H1 (cell line): ENCODE measurements at regions not wholly inside any gene's neighbourhood (a gene's known extent, or its start where the extent isn't known, plus 50 kb on each side); places are given as distances from the start of the nearest gene placed in this dataset.

Experiments
- CEBPB ChIP-seq: IDR thresholded peaks from 2 replicates; pipeline ENCODE4 v1.6.1; 2012; ENCODE audit warnings: low read depth, low read length
- POLR2A ChIP-seq, 2 experiments: IDR thresholded peaks; 1 replicate in 1 of 2; 2 replicates in 1 of 2; pipeline ENCODE4 v1.6.1; 2011; ENCODE audit warnings: low read depth in 2 of 2, low read length in 2 of 2, mild to moderate bottlenecking in 2 of 2; ENCODE audit errors: control extremely low read depth in 1 of 2
- POLR2AphosphoS5 ChIP-seq: IDR thresholded peaks from 2 replicates; pipeline ENCODE4 v1.6.1; 2011; ENCODE audit warnings: low read depth, low read length
- RAD21 ChIP-seq, 2 experiments: IDR thresholded peaks in 1 of 2; conservative IDR thresholded peaks in 1 of 2; 2 replicates each; pipeline ENCODE4 v1.6.1; 2011; ENCODE audit warnings: low read depth in 2 of 2, low read length in 2 of 2, improper control_type of control experiment in 1 of 2, inconsistent platforms in 1 of 2, mild to moderate bottlenecking in 1 of 2, moderate library complexity in 1 of 2
- SP4 ChIP-seq: IDR thresholded peaks from 2 replicates; pipeline ENCODE4 v1.6.1; 2012; ENCODE audit warnings: low read length, inconsistent platforms
- TF ChIP-seq, protein P1 (sequence below), 3 experiments: IDR thresholded peaks; 1 replicate in 2 of 3; 2 replicates in 1 of 3; pipeline versions ENCODE4 v1.5.1 to v1.6.1; 2011; ENCODE audit warnings: low read length in 3 of 3, mild to moderate bottlenecking in 3 of 3, inconsistent platforms in 2 of 3, low read depth in 1 of 3, moderate library complexity in 1 of 3; ENCODE audit not compliant: insufficient read depth in 1 of 3; ENCODE audit errors: control extremely low read depth in 1 of 3

DNA sequence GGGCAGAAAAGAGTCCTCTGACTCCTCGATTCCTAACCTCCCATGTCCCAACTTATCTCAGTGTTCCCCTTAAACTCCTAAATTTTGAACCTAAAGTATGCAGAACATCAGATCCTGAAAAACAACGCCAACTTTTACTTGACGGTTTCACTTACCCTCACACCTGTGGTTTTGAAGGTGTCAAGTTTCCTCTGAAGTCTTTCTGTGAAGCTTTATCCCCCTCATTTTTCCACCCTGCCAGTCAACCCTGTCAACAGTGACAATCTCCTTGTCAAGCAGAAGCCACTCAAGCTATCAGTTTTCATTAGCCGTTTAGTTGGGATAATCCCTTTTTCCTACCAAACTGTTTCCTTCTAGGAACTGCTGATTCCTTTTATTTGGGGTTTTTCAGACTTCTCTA lies 245.4 kb upstream of the PREP start:
- TF ChIP-seq, protein P1, sequence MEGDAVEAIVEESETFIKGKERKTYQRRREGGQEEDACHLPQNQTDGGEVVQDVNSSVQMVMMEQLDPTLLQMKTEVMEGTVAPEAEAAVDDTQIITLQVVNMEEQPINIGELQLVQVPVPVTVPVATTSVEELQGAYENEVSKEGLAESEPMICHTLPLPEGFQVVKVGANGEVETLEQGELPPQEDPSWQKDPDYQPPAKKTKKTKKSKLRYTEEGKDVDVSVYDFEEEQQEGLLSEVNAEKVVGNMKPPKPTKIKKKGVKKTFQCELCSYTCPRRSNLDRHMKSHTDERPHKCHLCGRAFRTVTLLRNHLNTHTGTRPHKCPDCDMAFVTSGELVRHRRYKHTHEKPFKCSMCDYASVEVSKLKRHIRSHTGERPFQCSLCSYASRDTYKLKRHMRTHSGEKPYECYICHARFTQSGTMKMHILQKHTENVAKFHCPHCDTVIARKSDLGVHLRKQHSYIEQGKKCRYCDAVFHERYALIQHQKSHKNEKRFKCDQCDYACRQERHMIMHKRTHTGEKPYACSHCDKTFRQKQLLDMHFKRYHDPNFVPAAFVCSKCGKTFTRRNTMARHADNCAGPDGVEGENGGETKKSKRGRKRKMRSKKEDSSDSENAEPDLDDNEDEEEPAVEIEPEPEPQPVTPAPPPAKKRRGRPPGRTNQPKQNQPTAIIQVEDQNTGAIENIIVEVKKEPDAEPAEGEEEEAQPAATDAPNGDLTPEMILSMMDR (IDR thresholded peaks at IDR 0.05; ENCODE audit: control extremely low read depth in 1 of 3, insufficient read depth in 1 of 3, low read depth in 1 of 3, low read length in 3 of 3): no peak
- TF ChIP-seq POLR2A (IDR thresholded peaks at IDR 0.05; ENCODE audit: control extremely low read depth in 1 of 2, low read depth in 2 of 2, low read length in 2 of 2) (no peak), RAD21 (IDR thresholded peaks at IDR 0.05 in 1 of 2, conservative IDR thresholded peaks at IDR 0.05 in 1 of 2; ENCODE audit: low read depth in 2 of 2, low read length in 2 of 2) (no peak), SP4 (no peak), POLR2AphosphoS5 (no peak), CEBPB (no peak)
